ENCODE measurements at regions not wholly inside any gene's neighbourhood (a gene's known extent, or its start where the extent isn't known, plus 50 kb on each side); places are given as distances from the start of the nearest gene placed in this dataset.

DNA sequence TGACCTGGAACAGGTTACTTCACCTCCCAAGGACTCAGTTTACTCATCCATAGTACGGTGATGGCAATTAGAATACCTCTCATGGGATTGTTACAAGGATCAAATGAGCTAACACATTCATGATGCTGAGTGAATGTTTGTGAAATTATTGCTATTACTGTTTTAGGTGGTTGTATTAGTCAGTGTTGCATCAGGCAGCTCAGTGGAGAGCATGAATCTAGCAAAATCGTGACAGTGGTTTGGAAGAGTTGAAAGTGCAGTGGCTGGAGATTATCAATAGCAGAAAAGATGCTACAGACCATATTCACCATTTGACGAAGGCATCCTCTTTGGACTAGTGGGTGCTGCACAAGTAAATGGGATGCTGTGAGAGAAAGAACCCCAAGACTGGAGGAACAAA is 50.4 kb upstream of the CTNNBL1 start:
- DNase-seq (ENCODE audit: low spot score), result no peak

- DNase-seq (ENCODE audit: low spot score), result no peak
These were observed 51.6 kb upstream of the CTNNBL1 start for GRCh38 chr20:37642246-37642645.

DNA sequence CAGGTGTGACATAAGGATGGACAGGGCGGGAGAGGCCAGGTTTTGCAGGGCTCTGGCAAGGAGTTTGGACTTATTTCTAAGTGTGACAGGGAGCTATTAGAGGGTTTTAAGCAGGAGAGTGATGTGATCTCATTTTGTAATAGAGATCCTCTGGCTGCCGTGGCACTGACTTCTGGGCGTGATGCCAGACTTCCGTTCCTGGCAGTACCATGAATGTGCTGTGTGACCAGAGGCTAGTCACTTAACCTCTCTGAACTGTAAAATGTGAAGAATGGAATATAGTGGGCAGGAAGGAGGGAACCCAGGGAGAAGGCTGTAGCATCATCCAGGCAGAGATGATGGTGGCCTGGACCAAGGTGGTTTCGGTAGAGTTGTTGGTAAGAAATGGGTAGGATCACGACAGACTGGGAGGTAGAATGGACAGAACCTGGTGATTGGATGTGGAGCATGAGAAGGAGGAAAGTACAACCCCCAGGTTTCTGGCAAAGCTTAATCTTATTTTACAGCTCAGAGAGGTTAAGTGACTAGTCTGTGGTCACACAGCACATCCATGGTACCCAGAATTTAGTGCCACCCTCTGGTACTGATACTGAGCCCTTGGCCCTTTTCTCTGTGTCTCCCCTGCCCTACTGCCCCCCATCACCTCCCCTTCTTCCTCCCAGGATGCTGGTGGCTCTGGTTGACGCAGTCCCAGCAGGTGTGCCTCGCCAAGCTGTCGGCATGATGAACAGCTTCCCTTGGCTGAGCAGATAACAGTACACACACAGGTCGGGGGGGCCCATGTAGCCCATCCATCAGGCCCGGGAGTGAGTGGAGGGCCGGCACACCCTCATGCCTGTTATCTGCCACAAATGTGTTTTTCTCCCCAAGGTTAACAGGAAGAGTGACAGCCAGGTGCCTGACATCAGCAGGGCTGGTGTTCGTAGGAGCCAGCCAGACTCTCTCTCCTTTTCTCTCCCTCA is 52.9 kb upstream of the CTNNBL1 start:
- DNase-seq (ENCODE audit: low spot score), result no peak

- no peak for DNase-seq (ENCODE audit: low spot score)
These were observed 55.3 kb upstream of the CTNNBL1 start for GRCh38 chr20:37638527-37638926.

GRCh38 chr20:37636977-37637376 is 56.9 kb upstream of the CTNNBL1 start:
- DNase-seq (ENCODE audit: low spot score), result no peak

- DNase-seq (ENCODE audit: low spot score), result no peak
These were observed 57.4 kb upstream of the CTNNBL1 start for GRCh38 chr20:37636212-37636975.

DNA sequence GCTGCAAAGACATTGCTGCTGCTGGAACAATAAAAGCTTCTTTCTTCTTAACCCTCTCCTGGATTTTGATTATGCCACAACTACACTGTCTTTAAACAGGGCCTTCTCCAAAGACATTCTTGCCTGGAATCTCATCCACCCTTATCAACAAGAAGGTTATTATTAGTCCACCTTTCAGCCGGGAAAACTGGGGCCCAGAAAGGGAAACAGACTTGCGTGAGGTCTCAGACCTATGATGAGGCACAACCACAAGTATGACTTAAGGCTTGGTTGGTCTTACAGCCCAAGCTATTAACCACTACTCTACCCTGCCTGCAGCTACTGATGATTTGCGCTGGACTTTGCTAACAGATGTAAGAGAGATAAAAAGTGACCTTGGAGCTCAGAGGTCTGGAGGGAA is 62.8 kb upstream of the CTNNBL1 start:
- DNase-seq (ENCODE audit: low spot score), result no peak

DNA sequence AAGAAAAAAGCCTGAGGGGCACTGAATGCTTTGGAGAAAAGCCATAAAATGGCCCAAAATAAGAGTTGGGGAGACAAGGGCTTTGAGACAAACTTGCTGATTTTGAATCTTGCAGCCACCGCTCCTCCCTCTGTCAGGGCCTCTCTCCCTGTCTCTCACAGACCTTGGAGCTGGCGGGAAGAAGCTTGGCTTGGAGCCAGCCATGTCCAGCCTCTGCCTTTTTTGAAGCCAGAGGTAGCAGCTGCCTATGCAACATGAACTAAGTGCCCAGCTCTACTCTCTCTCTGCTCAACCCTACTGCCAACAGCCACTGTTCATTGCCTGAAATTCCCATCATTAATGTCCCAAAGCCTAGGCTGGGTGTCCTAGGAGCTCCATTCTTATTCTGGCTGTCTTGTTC is 63.7 kb upstream of the CTNNBL1 start:
- DNase-seq (ENCODE audit: low spot score), result no peak

GRCh38 chr20:37627767-37628130 is 66.1 kb upstream of the CTNNBL1 start:
- DNase-seq (ENCODE audit: low spot score), result no peak

DNA sequence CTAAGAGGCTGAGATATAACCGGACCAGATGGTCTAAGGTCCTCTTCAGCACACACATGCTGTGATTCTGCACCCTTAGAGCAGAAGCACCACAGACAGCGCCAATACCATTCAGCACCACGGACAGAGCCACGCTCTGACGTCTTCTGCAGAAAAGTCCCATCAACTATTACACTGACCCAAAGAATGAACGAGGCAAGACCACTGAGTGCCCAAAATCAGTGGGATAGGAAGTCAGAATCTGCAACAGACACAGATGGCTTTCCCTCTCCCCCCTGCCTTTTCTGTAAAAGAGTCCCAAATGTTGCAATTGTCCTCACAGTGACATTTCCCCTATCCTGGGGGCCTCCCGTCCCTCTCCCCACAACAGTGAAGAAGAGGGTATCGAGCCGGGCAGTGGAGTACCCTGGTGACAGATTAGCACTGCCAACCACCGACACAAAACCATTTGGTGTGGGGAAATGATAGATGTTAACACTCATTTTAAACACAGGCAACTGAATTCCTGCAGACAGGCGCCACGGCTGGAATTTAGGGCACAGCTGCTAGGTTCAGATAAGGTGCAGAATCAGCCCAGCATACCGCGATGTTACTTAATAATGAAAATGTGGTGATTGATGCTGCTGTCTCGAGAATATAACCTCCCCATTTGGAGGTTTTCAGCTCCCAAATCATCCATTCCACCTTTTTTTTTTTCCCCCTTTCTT is 66.6 kb upstream of the CTNNBL1 start:
- DNase-seq (ENCODE audit: low spot score), result no peak

- DNase-seq (ENCODE audit: low spot score), result no peak
These were observed 68.9 kb upstream of the CTNNBL1 start for GRCh38 chr20:37624963-37625362.

DNA sequence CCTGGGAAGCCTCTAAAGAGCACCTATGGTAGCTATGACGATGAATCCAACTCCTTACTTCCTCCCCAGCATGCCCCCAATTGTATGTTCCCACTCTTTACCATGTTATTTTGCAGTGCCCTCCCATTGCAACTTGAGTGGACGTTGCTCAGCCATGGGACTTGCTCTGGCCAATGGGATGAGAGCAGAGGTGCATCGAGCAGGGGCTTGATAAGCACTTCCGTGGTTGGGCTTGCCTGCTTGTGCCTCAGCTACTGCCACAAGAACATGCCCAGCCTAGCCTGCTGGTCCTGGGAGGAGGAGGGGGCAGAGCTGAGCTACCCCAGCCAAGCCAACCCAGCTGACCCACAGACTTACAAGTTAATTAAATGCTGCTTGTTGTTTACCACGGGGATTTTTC is 71.1 kb upstream of the CTNNBL1 start:
- no peak for DNase-seq (ENCODE audit: low spot score)

DNA sequence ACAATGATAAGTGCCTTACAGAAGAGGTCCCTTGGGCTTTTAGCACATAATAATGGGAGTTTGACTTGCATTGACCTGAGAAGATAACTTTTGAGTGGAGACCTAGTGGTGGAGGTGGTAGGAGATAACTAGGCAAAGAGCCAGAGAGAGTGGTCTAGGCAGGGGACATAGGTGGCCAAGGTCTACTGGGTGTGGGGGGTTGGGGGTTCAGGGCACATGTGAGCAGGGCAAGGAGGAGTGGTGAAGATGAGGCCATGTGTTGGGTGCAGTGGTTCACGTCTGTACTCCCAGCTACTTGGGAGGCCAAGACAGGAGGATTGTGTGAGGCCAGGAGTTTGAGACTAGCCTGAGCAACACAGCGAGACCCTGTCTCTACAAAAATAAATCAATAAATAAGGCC is 74.3 kb upstream of the CTNNBL1 start:
- DNase-seq (ENCODE audit: low spot score), result no peak

DNA sequence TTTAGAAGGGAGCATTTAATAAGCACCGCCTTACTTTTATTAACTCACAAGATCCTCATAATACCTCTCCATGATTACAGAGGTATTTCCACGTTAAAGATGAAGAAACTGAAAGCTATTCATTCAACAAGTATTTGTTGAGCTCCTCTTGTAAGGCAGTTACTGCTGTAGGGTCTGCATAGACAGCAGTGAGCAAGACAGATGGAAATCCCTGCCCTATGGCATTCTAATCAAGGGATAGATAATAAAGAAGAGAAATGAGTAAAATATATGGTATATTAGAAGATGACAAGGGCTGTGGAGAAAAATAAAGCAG is 77.8 kb upstream of the CTNNBL1 start:
- DNase-seq (ENCODE audit: low spot score), result no peak

DNA sequence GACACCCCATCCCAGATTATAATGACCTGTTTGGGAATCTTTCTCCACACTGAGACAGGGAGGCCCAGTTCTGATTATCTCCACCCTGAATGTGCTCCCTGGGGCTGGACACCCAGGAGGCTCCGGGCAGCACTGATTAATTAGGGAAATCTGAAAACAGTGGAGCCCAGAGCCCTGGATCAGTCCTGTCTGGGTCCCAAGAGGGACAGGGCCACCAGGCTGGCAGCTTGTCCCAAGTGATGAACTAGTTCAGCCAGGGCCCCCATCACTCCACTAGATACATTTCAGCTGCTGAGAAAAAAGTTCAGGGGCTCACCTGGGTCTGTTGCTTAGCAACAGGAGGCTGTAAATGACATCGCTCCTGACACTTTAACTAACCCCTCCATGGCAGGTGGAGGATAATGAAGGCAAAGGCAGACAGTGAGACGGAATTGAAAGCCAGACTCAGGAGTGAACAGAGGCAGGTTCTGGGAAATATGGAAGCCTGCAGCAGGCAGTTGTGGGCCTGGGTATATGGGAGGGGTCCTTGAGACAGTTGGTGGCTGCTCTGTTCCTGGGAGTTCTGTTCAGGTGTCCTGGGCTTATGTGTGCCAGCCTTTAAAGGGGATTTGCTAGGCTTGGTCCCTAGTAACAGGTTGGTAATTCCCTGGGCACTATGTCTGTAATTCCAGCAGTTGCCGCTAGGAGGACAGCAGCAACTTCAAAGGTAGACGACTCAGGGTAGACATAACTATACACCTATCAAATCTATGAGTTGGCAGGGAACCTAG is 78.3 kb upstream of the CTNNBL1 start:
- DNase-seq (ENCODE audit: low spot score), result peak; percentile 44

DNA sequence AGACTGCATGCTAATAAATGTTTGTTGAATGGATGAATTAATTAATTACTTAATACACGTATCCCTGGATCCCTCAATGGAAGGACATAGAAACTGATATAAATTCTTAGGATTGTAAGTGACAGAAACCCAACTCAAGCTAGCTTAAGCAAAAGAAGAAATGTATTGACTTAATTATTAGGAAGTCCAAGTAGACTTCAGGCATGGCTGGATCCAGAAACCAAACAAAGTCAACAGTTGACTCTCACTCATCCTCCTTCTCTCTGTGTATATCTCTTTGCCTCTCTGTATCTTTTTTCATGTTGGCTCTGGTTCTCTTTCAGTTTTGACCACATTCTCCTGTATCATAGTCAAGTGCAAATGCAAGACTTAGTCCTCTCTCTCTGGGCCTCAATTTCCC is 82.0 kb upstream of the CTNNBL1 start:
- DNase-seq (ENCODE audit: low spot score), result no peak

DNA sequence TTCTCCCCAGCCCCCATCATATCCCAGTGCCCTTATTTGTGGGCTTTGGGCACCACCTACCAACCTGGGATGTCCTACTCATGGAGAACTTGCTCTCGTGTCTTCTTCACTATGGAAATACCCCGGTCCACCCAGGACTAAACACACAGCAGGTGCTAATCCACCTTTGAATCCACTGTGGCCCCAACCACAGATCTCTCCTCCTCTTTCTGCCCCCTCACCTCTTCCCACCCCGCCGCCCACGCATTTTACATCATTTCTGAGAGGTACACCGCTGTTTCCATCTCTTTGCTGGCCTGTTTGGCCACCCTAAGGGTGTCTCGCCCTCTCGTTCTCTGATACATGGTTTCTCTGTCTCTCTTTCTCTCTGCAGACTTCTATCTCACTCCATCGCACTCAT is 82.5 kb upstream of the CTNNBL1 start:
- DNase-seq (ENCODE audit: low spot score), result no peak

- no peak for DNase-seq (ENCODE audit: low spot score)
These were observed 82.6 kb upstream of the BLCAP start for GRCh38 chr20:37610203-37610798.

DNA sequence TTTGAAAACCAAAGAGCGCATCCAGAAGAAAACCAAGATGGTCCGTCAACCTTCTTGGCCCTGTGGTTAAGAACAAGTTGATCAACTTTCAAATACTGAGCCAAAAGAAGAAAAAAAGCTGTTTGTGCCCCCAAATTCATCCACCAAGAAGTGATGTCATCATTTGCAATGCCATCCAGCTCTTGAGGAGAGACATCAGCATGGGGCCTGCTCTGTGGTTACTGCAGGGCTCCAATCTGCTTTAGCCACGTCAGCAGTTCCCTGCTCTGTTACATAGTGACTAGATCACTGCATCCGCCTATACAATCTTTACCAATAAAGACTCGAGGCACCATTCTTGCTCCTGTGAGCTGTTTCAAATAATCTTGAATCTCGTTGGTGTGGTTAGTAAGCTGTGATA is 75.0 kb upstream of the BLCAP start:
- DNase-seq (ENCODE audit: low spot score), result no peak

DNA sequence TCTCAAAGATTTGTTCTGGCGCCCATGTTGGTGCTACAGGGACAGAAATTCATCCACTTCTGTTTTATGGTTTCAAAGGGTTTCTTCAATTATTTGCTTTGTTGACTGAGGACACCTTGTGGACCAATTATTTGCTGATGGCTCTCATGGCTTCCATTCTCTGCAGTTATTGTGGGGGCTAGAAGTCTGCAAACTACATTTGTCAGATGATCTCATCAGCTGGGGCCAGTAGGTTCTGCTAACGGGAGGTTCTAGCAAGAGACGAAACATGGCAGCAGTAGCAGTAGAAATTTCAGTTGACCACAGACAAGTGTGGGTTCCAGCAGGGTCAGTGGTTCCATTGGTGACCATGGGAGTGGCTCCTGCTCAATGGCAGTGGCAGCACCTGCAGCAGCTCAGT is 72.8 kb upstream of the BLCAP start:
- no peak for DNase-seq (ENCODE audit: low spot score)

DNA sequence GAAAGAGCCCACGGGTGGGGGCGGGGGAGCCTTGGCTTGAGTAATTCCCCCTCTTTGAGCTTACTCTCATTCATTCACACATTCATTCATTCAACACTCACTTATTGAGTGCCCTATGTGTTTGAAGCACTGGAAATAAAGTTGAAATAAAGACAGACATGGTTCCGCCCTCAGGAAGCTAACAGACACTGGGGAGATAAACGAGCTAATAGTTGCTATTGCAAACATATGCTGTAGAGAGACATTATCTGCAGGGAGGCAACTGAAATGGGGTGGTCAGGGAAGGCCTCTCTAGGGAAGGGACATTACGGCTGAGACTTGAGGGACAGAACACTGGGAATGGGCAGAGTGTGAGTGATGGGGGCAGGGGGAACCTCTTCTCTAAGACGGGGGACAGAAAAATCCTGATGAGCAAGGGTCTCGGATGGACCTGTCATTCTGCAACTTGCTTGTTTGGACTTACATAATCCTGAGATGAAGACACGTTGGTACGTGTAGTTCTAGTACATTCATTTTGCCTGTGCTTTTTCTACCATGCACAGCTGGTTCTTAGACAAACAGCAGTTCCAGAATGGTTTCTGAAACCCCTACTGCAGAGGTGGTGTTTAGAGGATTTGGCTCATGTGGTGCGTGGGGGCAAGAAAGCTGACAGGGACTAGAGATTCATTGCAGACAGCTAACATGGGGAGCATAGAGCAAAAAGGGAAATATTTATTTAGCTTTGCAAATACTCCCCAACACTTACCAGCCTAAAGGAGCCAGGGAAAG is 71.1 kb upstream of the BLCAP start:
- no peak for DNase-seq (ENCODE audit: low spot score)

Measured in CD4-positive, alpha-beta T cell treated with Interleukin-6 at 100 ng/mL for 8 hours (primary cell).